Kidney (tissue), 13 donors: ENCODE measurements at regions not wholly inside any gene's neighbourhood (a gene's known extent, or its start where the extent isn't known, plus 50 kb on each side); places are given as distances from the start of the nearest gene placed in this dataset.

Source experiments
- DNase-seq, 5 donors: peaks; one replicate each; pipeline ENCODE4 v3.0.0-alpha.2; 2013 to 2020
- FAIRE-seq: peaks from 2 replicates; lab custom pipeline; 2012; peaks lifted over from hg19 to GRCh38; lab: Jason Lieb, UNC
- H3K27ac ChIP-seq, 2 donors: one replicate each; pipeline ENCODE4 v1.7.0; 2013; ENCODE audit warnings: low read depth in 2 of 2, low read length in 2 of 2, inconsistent platforms in 1 of 2
- H3K27me3 ChIP-seq: one replicate; pipeline ENCODE4 v1.7.1; 2013; ENCODE audit warnings: low read length, inconsistent platforms; ENCODE audit not compliant: control insufficient read depth, insufficient read depth
- H3K36me3 ChIP-seq, 3 donors: one replicate each; pipeline versions ENCODE4 v1.7.0 to v1.7.1; 2013; ENCODE audit warnings: low read length in 3 of 3, control low read depth in 1 of 3, inconsistent platforms in 1 of 3; ENCODE audit not compliant: insufficient read depth in 3 of 3, control insufficient read depth in 2 of 3
- H3K4me1 ChIP-seq, 3 donors: one replicate each; pipeline versions ENCODE4 v1.7.0 to v1.7.1; 2013; ENCODE audit warnings: low read length in 3 of 3, inconsistent platforms in 1 of 3, low read depth in 1 of 3; ENCODE audit not compliant: control insufficient read depth in 2 of 3, insufficient read depth in 2 of 3
- H3K4me3 ChIP-seq, 3 donors: one replicate each; pipeline versions ENCODE4 v1.7.0 to v1.8.1; 2013; ENCODE audit warnings: low read length in 3 of 3, control low read depth in 1 of 3, inconsistent platforms in 1 of 3
- H3K9ac ChIP-seq, 3 donors: one replicate each; pipeline versions ENCODE4 v1.7.0 to v1.7.1; 2013; ENCODE audit warnings: low read length in 3 of 3, control low read depth in 1 of 3, inconsistent platforms in 1 of 3
- H3K9me3 ChIP-seq, 3 donors: one replicate each; pipeline versions ENCODE4 v1.7.0 to v1.7.1; 2013; ENCODE audit warnings: low read length in 3 of 3, control low read depth in 1 of 3, inconsistent platforms in 1 of 3; ENCODE audit not compliant: control insufficient read depth in 2 of 3, insufficient read depth in 1 of 3
- CTCF ChIP-seq: IDR thresholded peaks from 3 replicates; pipeline ENCODE4 v1.5.1; 2012; ENCODE audit warnings: mild to moderate bottlenecking, moderate library complexity, borderline replicate concordance; ENCODE audit not compliant: insufficient read depth; ENCODE audit errors: extremely low read depth
- intact Hi-C: fragments of 100-400 bp; cut with DNase I; formaldehyde crosslinking; loops from one replicate; pipeline ENCODE4 v1.11.1; 2022
- donor health status: control.
- donor health status: control.
- donor health status: control.
- donor health status: control.
- donor health status: control.
- donor health status: DM: yes; HTN: yes; CAD: no.
- donor health status: Normal renal cell carcinoma (clear cell type).

DNA sequence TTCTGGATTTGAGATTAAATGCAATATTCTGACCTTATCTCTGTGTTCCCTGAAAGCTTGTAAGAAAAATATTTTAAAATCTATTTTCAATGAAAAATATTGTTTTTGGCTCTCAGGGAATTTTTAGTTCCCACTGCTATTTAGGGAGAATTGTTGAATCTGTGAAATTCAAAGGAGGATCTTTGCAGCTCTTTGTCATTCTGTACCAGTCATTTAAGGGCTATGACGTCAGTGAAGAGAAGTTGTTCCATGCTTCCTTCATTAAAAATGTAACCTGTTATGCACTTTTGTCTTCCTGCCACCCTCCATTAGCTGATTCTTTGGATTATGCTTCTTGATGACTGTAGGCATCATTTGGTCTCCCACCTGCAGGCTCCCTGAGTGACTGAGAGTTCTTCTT is 427.8 kb upstream of the C2CD4B start:
- DNase-seq, result no peak
- intact Hi-C loops, result no loop called here
- no peaks in the 10 kb centered on the region for H3K36me3 ChIP-seq

DNA sequence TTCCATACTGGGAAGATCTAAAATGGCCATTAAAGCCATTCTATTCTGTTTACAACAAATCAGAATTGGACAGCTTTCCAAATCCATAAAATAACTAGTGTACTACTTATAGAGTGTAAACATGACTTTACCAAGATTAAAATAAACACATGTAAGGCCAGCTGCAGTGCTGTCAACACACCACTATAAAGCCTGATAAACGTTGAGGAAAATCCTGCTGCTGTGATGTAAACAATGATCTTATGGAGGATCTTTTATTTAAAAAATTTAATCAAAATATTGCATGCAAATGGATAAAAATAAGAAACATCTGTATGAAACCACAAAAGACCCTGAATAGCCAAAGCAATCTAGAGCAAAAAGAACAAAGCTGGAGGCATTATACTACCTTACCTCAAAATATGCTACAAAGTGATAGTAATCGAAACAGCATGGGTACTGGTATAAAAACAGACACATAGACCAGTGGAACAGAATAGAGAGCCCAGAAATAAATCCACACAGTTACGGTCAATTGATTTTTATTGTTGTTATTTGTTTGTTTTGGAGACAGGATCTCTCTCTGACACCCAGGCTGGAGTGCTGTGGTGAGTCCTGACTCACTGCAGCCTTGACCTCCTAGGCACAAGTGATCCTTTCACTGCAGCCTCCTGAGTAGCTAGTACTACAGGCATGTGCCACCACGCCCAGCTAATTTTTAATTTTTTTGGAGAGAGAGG is 428.8 kb upstream of the C2CD4B start:
- intact Hi-C loops, result no loop called here
- Histone ChIP-seq H3K4me3 (no peak overlapping the region), H3K9ac (no peak overlapping the region), H3K9me3 (no peaks in the 10 kb centered on the region), H3K4me1 (peaks cover 0 to 7% (median 0%) of the 10 kb centered on the region in 3 donors), H3K27me3 (no peaks in the 10 kb centered on the region), H3K27ac (no peak overlapping the region), H3K36me3 (no peaks in the 10 kb centered on the region)
- FAIRE-seq (no peak), DNase-seq (no peak)
- TF ChIP-seq CTCF, result no peak

More for the DNA sequence above, 427.8 kb upstream of the C2CD4B start:
- H3K4me1 ChIP-seq, result peaks cover 0 to 5% (median 0%) of the 10 kb centered on the region in 3 donors
- no peak for TF ChIP-seq CTCF
- no peak overlapping the region for H3K9ac ChIP-seq
- no peaks in the 10 kb centered on the region for H3K27me3 ChIP-seq
- FAIRE-seq, result no peak
- no peak overlapping the region for H3K27ac ChIP-seq
- H3K9me3 ChIP-seq, result no peaks in the 10 kb centered on the region
- H3K4me3 ChIP-seq, result no peak overlapping the region

DNA sequence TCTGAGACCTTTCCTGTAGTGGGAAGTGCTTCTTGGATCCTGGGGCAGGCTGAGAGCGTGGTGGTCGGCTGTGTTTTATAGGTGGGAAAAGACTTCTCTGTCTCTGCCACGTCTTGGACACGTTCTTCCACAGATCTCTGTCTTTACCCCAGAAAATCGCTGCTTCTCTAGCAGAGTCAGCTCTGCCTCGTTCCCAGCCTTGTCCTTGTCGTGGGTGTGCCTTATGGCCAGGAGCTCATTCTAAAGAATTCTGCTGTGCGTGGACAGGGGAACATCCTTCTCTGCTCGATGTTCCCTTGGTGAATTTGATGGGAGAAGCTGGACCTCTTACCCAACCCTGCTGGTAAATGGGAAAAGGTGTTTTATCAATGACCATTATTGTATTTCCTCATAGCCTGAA is 433.1 kb upstream of the C2CD4B start:
- H3K27me3 ChIP-seq, result no peaks in the 10 kb centered on the region
- intact Hi-C loops, result no loop called here
- H3K4me1 ChIP-seq, result peaks cover 0 to 2% (median 0%) of the 10 kb centered on the region in 3 donors
- no peak overlapping the region for H3K4me3 ChIP-seq
- H3K27ac ChIP-seq, result no peak overlapping the region
- H3K36me3 ChIP-seq, result no peaks in the 10 kb centered on the region
- H3K9me3 ChIP-seq, result no peaks in the 10 kb centered on the region
- FAIRE-seq (no peak), DNase-seq (no peak)
- TF ChIP-seq CTCF, result no peak
- no peak overlapping the region for H3K9ac ChIP-seq
